GM04503 (cell line): ENCODE measurements at regions not wholly inside any gene's neighbourhood (a gene's known extent, or its start where the extent isn't known, plus 50 kb on each side); places are given as distances from the start of the nearest gene placed in this dataset.
"Not testable (repeated sequence)": the region's sequence is repeated elsewhere in the genome, so short reads cannot be mapped to it uniquely, and the experiment has no call there.

Experiments used
- DNase-seq: peaks from one replicate; pipeline ENCODE4 v3.0.0-alpha.2; 2012; ENCODE audit warnings: low read depth

DNA sequence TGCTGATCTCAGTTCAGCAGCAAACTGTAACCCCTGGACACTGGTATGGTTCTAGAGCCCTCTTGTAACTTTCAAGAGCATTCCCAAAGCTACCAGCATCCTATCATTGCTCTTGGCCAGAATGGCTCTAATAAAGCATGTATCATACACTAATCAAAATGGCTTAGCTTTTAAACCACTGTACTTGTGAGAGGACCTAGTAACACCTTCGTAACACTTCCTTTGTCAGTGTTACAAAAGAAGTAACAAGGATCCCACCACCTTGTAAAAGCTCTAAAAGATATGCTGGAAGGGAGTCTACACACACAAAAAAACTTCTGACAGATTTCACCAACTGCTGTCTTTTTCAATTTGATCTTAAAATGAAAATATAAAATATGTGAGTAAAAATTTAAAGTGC, 144.7 kb downstream of the ALOX5 start:
- no peak for DNase-seq

DNA sequence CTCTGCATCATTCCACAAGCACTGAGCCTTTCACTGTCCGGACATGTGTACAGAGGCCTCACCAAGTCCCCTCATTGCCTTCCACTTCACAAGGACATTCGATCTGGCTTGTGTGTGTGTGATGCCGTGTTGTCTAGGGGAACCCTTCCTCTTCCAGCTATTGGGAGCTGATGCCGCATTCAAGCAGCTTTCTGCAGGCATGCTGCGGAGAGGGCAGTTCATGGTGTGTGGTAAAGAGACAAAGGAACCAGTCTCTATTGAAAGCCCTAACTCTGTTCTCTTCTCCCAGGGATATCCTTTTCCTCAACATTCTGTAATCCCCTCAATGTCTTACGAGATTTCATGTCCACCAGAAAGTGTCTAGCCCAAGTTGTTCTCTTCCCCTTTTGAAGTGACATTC, 141.6 kb downstream of the ALOX5 start:
- DNase-seq = no peak

DNA sequence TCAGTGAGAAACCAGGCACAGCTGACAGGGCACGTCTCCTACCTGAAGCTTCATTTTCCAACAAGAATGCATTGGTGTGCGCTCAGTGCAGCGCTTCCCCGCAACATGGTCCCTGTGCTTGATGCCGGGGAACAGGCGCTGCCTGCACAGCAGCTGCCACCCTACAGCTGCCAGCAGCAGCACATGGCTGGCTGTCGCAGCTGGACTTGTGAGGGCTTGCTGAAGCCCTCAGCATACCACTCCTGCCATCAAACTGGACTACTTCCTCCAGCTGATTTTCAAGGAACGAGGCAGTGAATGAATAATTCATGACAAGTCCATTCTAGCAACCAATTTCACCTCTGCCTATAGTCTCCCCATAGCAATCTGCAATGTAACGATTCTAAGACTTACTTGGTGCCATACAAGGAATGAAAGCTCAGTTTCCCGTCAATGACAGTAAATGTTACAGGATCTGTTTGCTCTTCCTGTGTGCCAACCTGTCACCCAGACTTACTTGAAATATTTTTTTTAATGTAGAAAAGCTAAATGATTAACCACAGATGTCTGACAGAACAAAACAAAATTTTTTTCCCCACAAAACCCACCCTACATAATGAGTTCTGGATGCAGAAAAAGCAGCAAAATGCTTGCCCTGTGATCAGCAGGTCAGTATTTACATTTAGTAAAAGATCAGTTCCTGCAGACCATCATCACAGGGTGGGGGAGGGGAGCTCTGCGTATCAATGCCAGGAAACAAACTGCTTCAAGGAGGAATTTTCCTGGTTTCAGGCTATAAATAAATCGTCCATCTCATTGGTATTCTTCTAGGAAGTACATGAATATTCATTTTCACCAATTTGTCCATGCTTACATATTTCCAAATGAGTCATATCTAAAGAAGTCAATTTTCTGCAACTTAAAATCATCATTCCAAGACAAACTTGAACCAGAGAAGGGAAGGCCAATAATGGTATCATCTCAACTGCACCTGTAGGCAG, 140.6 kb downstream of the ALOX5 start:
- DNase-seq = peak; percentile 7

DNA sequence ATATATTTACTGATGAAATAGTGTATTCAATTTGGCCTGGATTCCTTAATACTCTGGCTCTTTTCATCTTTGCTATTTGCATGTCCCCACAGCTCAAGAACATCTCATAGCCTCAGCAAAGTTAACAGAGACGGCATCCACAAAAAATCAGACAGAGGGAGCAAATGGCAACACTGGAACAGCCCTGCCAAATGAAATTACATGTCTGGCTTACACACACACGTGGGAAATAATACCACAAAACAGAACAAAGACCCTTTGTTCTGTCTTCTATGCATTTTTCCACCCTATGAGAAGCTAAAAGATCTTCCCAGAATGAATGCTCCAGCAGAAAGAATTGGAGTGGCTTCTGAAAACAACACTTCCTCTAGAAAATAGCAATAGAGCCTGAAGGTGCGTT, 139.5 kb downstream of the ALOX5 start:
- DNase-seq = no peak

DNA sequence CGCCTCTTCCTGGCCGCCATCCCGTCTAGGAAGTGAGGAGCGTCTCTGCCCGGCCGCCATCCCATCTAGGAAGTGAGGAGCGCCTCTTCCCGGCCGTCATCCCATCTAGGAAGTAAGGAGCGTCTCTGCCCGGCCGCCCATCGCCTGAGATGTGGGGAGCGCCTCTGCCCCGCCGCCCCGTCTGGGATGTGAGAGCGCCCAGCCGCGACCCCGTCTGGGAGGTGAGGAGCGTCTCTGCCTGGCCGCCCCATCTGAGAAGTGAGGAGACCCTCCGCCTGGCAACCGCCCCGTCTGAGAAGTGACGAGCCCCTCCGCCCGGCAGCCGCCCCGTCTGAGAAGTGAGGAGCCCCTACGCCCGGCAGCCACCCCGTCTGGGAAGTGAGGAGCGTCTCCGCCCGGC, 137.9 kb downstream of the ALOX5 start:
- not testable (repeated sequence) for DNase-seq

DNA sequence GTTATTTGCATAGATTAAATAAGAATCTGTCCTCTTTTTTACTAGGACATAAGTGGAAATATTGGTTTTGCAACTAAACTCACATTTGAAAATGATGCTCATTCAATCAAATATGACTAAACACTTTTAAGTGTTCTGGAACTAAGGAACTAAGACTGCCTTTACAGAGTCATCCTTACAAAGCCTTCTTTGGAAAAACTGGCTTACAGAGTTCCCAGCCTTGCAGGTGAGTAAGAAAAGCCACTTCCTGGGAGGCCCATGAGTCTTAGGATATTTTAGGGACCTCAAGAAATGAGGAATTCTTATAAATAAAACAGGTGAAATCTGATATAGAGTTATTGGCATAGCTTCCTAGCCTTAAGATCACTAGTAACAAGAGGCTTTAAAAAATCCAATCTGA, 135.5 kb downstream of the ALOX5 start:
- no peak for DNase-seq

DNA sequence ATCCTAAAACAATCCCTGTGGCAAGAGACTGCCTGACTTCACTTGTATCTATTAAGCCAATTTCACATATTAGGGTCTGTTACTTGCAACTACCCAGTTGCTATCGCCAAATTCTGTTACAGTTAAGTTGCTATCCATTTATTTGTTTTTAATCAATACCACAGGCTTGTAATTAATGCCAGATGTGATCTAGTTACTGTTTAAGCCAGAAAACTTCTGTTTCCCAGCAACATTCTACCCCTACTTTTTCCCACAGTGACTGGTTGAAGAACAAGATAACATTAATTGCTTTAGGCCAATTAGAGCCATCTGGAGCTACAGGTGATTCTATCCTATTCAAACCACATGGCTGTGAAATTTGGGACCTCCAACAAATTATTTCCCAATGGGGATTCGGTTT, 131.3 kb downstream of the ALOX5 start:
- no peak for DNase-seq

DNA sequence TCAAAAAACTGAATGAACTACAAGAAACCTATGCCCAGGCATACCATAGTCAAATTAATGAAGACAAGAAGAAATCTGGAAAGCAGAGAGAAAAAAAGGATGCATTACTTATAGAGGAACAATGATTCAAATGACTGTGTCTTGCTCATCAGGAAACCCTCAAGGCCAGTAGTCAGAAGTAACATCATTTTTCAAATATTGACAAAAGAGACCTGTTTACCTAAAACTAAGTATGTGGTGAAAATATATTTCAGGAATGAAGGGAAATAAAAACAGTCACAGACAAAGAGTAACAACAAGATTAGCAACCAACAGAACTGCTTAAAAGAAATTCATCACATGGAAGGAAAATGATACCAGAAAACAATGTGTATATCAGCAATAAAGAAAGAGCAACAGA, 128.4 kb downstream of the ALOX5 start:
- DNase-seq = no peak

DNA sequence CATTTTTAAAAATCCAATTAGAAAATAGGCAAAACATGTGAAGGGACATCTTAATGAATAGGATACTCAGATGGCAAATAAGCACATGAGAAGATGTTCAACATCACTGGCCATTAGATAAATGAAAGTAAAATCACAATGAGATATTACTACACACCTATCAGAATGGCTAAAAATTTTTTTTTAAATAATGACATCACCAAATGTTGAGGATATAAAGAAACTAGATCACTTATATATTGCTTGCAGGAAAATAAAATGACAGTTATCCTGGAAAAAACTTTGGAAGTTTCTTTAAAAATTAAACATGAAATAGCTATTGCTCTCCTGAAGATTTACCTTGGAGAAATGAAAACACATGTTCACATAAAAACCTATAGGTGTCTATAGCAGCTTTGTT, 127.8 kb downstream of the ALOX5 start:
- DNase-seq = no peak

DNA sequence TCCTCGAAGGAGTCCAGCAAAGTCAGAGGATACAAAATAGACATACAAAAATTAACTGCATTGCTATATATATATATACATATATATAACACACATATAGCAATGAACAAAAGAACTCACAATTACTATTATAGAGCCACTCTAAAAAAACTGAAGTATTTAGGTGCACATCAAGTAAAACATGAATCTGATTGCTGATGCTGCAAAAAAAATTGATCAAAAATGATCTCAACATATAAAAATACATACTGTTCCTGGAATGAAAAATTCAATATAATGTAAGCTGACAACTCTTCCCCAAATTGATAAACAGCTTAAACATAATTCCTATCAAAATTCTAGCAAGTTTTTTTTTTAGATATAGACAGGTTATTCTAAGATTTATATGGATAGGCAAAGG, 126.8 kb downstream of the ALOX5 start:
- DNase-seq = no peak

DNA sequence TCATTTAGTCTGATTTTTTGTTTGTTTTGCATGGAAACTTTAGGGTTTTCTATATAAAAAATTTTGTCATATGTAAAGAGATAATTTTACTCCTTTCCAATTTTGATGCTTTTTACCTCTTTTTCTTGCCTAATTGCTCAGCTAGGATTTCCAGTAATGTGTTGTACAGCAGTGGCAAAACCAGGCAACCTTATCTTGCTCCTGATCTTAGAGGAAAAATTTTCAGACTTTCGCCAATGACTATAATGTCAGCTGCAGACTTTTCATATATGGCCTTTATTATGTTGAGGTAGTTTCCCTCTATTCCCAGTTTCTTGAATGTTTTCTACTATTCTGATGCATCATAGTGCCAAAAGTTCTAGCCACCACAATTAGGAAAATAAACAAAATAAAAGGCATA, 126.3 kb downstream of the ALOX5 start:
- no peak for DNase-seq

DNA sequence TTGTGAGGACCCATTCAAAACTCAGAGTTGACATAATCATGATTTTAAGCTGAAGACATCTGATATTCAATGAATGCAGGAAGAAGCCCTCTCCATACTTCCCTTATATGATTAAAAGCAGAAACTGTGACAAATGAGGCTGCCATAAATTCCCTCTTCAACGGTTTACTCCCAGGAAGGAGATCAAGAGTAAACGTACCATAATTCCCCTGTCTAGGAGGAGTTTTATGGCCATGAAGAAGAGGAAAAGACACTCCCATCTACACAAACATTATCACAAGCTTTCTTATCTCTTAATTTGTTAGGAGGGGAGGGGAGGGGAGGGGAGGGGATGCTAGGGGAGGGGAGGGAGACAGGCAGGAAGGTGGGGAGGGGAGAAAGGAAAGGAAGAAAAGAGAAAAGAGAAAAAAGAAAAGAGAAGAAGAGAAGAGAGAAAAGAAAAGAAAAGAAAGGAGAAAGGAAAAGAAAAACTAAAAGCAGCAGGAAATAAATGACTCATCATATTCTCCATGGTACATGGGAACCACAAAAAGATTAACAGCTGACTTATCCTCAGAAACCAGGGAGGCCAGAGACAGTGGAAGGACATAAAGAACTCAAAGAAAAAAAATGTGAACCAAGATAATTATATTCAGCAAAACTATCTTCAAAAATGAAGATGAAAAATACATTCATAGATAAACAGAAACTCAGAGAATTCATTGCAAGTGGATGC, 121.6 kb downstream of the ALOX5 start:
- no peak for DNase-seq
